DMS53 (cell line): ENCODE measurements at regions not wholly inside any gene's neighbourhood (a gene's known extent, or its start where the extent isn't known, plus 50 kb on each side); places are given as distances from the start of the nearest gene placed in this dataset.
A peak's percentile ranks its signal among the peaks of the same experiment; 100 is the strongest.

Experiments
- DNase-seq: peaks from one replicate; lab custom pipeline; 2025; lab: John Stamatoyannopoulos, UW

GRCh38 chr4:114177628-114178027 lies 198.2 kb upstream of the ARSJ start:
- no peak for DNase-seq

GRCh38 chr4:114178392-114178791 lies 198.9 kb upstream of the ARSJ start:
- DNase-seq: no peak

GRCh38 chr4:114180481-114180880 lies 201.0 kb upstream of the ARSJ start:
- DNase-seq: peak; percentile 22

GRCh38 chr4:114184901-114185300 lies 205.5 kb upstream of the ARSJ start:
- DNase-seq: no peak

GRCh38 chr4:114187592-114187991 lies 208.1 kb upstream of the ARSJ start:
- DNase-seq: peak; percentile 40

GRCh38 chr4:114191496-114191895 lies 212.0 kb upstream of the ARSJ start:
- DNase-seq: no peak

GRCh38 chr4:114192854-114193253 lies 213.4 kb upstream of the ARSJ start:
- no peak for DNase-seq

- DNase-seq: no peak
Observed at GRCh38 chr4:114193624-114194399, 214.4 kb upstream of the ARSJ start.

- no peak for DNase-seq
Observed at GRCh38 chr4:114196606-114197005, 217.2 kb upstream of the ARSJ start.

- peak; percentile 50 for DNase-seq
Observed at GRCh38 chr4:114200026-114200425, 220.6 kb upstream of the ARSJ start.

GRCh38 chr4:114205261-114205660 lies 225.8 kb upstream of the ARSJ start:
- no peak for DNase-seq

GRCh38 chr4:114208574-114209151 lies 229.2 kb upstream of the ARSJ start:
- no peak for DNase-seq

- DNase-seq: no peak
Observed at GRCh38 chr4:114209584-114209983, 230.1 kb upstream of the ARSJ start.

- DNase-seq: no peak
Observed at GRCh38 chr4:114211556-114211955, 232.1 kb upstream of the ARSJ start.

- DNase-seq: no peak
Observed at GRCh38 chr4:114217150-114217817, 237.8 kb upstream of the ARSJ start.

GRCh38 chr4:114223580-114223979 lies 244.1 kb upstream of the ARSJ start:
- no peak for DNase-seq

- no peak for DNase-seq
Observed at GRCh38 chr4:114225436-114225835, 246.0 kb upstream of the ARSJ start.

- no peak for DNase-seq
Observed at GRCh38 chr4:114226179-114226578, 246.7 kb upstream of the ARSJ start.

- no peak for DNase-seq
Observed at GRCh38 chr4:114226968-114227760, 247.7 kb upstream of the ARSJ start.

GRCh38 chr4:114229706-114230105 lies 250.3 kb upstream of the ARSJ start:
- no peak for DNase-seq

GRCh38 chr4:114236171-114236769 lies 256.8 kb upstream of the ARSJ start:
- DNase-seq: no peak

GRCh38 chr4:114237997-114238396 lies 258.6 kb upstream of the ARSJ start:
- DNase-seq: no peak
